Right lobe of liver (tissue), 4 donors: ENCODE measurements at regions not wholly inside any gene's neighbourhood (a gene's known extent, or its start where the extent isn't known, plus 50 kb on each side); places are given as distances from the start of the nearest gene placed in this dataset.

Experiments
- CTCF ChIP-seq, 4 donors: fragments of 200-600 bp in 3 of 4; fragments of 450-650 bp in 1 of 4; IDR thresholded peaks; one replicate each; pipeline versions ENCODE4 v1.5.1 to v1.8.0; 2016 to 2022; ENCODE audit warnings: antibody characterized with exemption in 4 of 4, mild to moderate bottlenecking in 2 of 4
- POLR2A ChIP-seq: fragments of 450-650 bp; IDR thresholded peaks from one replicate; pipeline ENCODE4 v1.6.1; 2017; ENCODE audit warnings: antibody characterized with exemption, mild to moderate bottlenecking
- donor health status: DM: no; HTN: no; CAD: no.
- donor health status: DM: no; HTN: no; CAD: no.
- donor health status: DM: no; HTN: yes; CAD: no.

- TF ChIP-seq CTCF (IDR thresholded peaks at IDR 0.05), result no peak
- TF ChIP-seq POLR2A, result no peak
Measured at GRCh38 chr14:37712976-37713431, 117.6 kb downstream of the TTC6 start.
